ENCODE measurements at regions not wholly inside any gene's neighbourhood (a gene's known extent, or its start where the extent isn't known, plus 50 kb on each side); places are given as distances from the start of the nearest gene placed in this dataset.

- 37% methylated on average over 3 of the region's 3 CpGs for WGBS (ENCODE audit: insufficient coverage, low coverage, low lambda C conversion rate, missing lambda C conversion rate)
- Histone ChIP-seq H3K9me3 (no peaks in the 10 kb centered on the region), H3K27me3 (no peaks in the 10 kb centered on the region), H3K27ac (no peak overlapping the region), H3K4me1 (no peaks in the 10 kb centered on the region), H3K36me3 (no peaks in the 10 kb centered on the region), H3K4me3 (no peak overlapping the region)
- no peak for ATAC-seq
- intact Hi-C loops (cut with DNase I) = no loop called here
- no peak for TF ChIP-seq POLR2A (IDR thresholded peaks at IDR 0.05)
- TF ChIP-seq, protein P1, sequence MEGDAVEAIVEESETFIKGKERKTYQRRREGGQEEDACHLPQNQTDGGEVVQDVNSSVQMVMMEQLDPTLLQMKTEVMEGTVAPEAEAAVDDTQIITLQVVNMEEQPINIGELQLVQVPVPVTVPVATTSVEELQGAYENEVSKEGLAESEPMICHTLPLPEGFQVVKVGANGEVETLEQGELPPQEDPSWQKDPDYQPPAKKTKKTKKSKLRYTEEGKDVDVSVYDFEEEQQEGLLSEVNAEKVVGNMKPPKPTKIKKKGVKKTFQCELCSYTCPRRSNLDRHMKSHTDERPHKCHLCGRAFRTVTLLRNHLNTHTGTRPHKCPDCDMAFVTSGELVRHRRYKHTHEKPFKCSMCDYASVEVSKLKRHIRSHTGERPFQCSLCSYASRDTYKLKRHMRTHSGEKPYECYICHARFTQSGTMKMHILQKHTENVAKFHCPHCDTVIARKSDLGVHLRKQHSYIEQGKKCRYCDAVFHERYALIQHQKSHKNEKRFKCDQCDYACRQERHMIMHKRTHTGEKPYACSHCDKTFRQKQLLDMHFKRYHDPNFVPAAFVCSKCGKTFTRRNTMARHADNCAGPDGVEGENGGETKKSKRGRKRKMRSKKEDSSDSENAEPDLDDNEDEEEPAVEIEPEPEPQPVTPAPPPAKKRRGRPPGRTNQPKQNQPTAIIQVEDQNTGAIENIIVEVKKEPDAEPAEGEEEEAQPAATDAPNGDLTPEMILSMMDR (IDR thresholded peaks at IDR 0.05) = no peak
- DNase-seq = no peak
Observed at GRCh38 chr10:106436123-106436715, 728.3 kb downstream of the SORCS1 start.

GRCh38 chr10:106435081-106435480 is 729.4 kb downstream of the SORCS1 start:
- Histone ChIP-seq H3K27me3 (no peaks in the 10 kb centered on the region), H3K4me1 (no peaks in the 10 kb centered on the region), H3K9me3 (no peaks in the 10 kb centered on the region), H3K36me3 (no peaks in the 10 kb centered on the region), H3K27ac (no peak overlapping the region), H3K4me3 (no peak overlapping the region)
- ATAC-seq (no peak), DNase-seq (no peak)
- 58% methylated on average over 1 of the region's 1 CpG for WGBS (ENCODE audit: insufficient coverage, low coverage, low lambda C conversion rate, missing lambda C conversion rate)
- TF ChIP-seq, protein P1 (IDR thresholded peaks at IDR 0.05) = no peak
- no peak for TF ChIP-seq POLR2A (IDR thresholded peaks at IDR 0.05)
- intact Hi-C loops (cut with DNase I) = no loop called here

- intact Hi-C loops (cut with DNase I) = no loop called here
- H3K36me3 ChIP-seq = no peaks in the 10 kb centered on the region
- H3K4me3 ChIP-seq = no peak overlapping the region
- no peak overlapping the region for H3K27ac ChIP-seq
- no peaks in the 10 kb centered on the region for H3K27me3 ChIP-seq
- TF ChIP-seq POLR2A (IDR thresholded peaks at IDR 0.05) = no peak
- TF ChIP-seq, protein P1 (IDR thresholded peaks at IDR 0.05) = no peak
- ATAC-seq (no peak), DNase-seq (no peak)
- H3K4me1 ChIP-seq = no peaks in the 10 kb centered on the region
- WGBS (ENCODE audit: insufficient coverage, low coverage, low lambda C conversion rate, missing lambda C conversion rate) = 63% methylated on average over 1 of the region's 1 CpG
- H3K9me3 ChIP-seq = no peaks in the 10 kb centered on the region
Observed at GRCh38 chr10:106424981-106425380, 739.5 kb downstream of the SORCS1 start.

DNA sequence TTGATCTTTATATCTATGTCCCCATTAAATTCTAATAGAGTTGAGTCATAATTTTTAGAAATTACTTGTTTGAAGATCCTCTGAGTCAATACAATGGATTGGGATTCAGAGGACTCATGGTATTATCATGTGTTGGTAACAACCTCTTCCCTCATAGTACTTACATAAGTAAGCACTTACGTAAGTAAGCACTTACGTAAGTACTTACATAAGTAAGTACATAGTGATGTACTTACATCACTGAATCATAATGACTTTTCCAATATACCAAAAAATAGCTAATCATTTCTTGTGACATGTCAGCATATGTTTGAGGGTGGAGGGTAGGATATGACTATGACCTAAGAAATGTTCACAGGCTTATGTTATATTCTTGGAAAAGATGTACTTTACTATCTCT is 740.5 kb downstream of the SORCS1 start:
- Histone ChIP-seq H3K27ac (no peak overlapping the region), H3K9me3 (no peaks in the 10 kb centered on the region), H3K36me3 (no peaks in the 10 kb centered on the region), H3K27me3 (no peaks in the 10 kb centered on the region), H3K4me1 (no peaks in the 10 kb centered on the region), H3K4me3 (no peak overlapping the region)
- WGBS (ENCODE audit: insufficient coverage, low coverage, low lambda C conversion rate, missing lambda C conversion rate) = 69% methylated on average over 2 of the region's 2 CpGs
- no peak for TF ChIP-seq POLR2A (IDR thresholded peaks at IDR 0.05)
- TF ChIP-seq, protein P1 (IDR thresholded peaks at IDR 0.05) = no peak
- ATAC-seq (no peak), DNase-seq (no peak)
- intact Hi-C loops (cut with DNase I) = no loop called here

- no peak for ATAC-seq
- 45% methylated on average over 1 of the region's 1 CpG for WGBS (ENCODE audit: insufficient coverage, low coverage, low lambda C conversion rate, missing lambda C conversion rate)
Observed at GRCh38 chr10:106410331-106410730, 754.2 kb downstream of the SORCS1 start.

More at GRCh38 chr10:106410331-106410730, 754.2 kb downstream of the SORCS1 start:
- intact Hi-C loops (cut with DNase I) = no loop called here
- H3K27ac ChIP-seq = no peak overlapping the region
- DNase-seq = no peak
- no peak overlapping the region for H3K4me3 ChIP-seq
- H3K27me3 ChIP-seq = no peaks in the 10 kb centered on the region
- no peaks in the 10 kb centered on the region for H3K4me1 ChIP-seq
- no peaks in the 10 kb centered on the region for H3K9me3 ChIP-seq
- no peaks in the 10 kb centered on the region for H3K36me3 ChIP-seq
- TF ChIP-seq, protein P1 (IDR thresholded peaks at IDR 0.05) = no peak
- TF ChIP-seq POLR2A (IDR thresholded peaks at IDR 0.05) = no peak

Data from right lobe of liver (tissue), 6 donors.